ENCODE measurements at regions not wholly inside any gene's neighbourhood (a gene's known extent, or its start where the extent isn't known, plus 50 kb on each side); places are given as distances from the start of the nearest gene placed in this dataset.

GRCh38 chr16:64629622-64630021, 492.2 kb downstream of the CDH11 start:
- intact Hi-C loops (cut with micrococcal nuclease) = no loop called here
- H3K27me3 Mint-ChIP-seq = no peaks in the 10 kb centered on the region
- no peak overlapping the region for H3K4me3 Mint-ChIP-seq
- no peaks in the 10 kb centered on the region for H3K4me1 Mint-ChIP-seq (ENCODE audit: low read depth)
- no peaks in the 10 kb centered on the region for H3K36me3 Mint-ChIP-seq (ENCODE audit: low read depth)
- no peaks in the 10 kb centered on the region for H3K9me3 Mint-ChIP-seq
- H3K27ac Mint-ChIP-seq = no peak overlapping the region

GRCh38 chr16:64627781-64628180, 494.1 kb downstream of the CDH11 start:
- H3K36me3 Mint-ChIP-seq (ENCODE audit: low read depth) = no peaks in the 10 kb centered on the region
- H3K27ac Mint-ChIP-seq = no peak overlapping the region
- intact Hi-C loops (cut with micrococcal nuclease) = no loop called here
- no peaks in the 10 kb centered on the region for H3K9me3 Mint-ChIP-seq
- H3K4me3 Mint-ChIP-seq = no peak overlapping the region
- H3K4me1 Mint-ChIP-seq (ENCODE audit: low read depth) = no peaks in the 10 kb centered on the region
- H3K27me3 Mint-ChIP-seq = no peaks in the 10 kb centered on the region

- Mint-ChIP-seq H3K9me3 (peaks cover 5% of the 10 kb centered on the region), H3K4me1 (ENCODE audit: low read depth) (no peaks in the 10 kb centered on the region), H3K4me3 (no peak overlapping the region), H3K27ac (no peak overlapping the region), H3K36me3 (ENCODE audit: low read depth) (no peaks in the 10 kb centered on the region), H3K27me3 (no peaks in the 10 kb centered on the region)
- intact Hi-C loops (cut with micrococcal nuclease) = no loop called here
Observed at GRCh38 chr16:64627288-64627687, 494.6 kb downstream of the CDH11 start.

- H3K27me3 Mint-ChIP-seq = no peaks in the 10 kb centered on the region
- no peak overlapping the region for H3K4me3 Mint-ChIP-seq
- H3K36me3 Mint-ChIP-seq (ENCODE audit: low read depth) = no peaks in the 10 kb centered on the region
- H3K27ac Mint-ChIP-seq = no peak overlapping the region
- no peaks in the 10 kb centered on the region for H3K4me1 Mint-ChIP-seq (ENCODE audit: low read depth)
- intact Hi-C loops (cut with micrococcal nuclease) = no loop called here
- peaks cover 9% of the 10 kb centered on the region for H3K9me3 Mint-ChIP-seq
Observed at GRCh38 chr16:64626776-64627175, 495.1 kb downstream of the CDH11 start.

- peaks cover 15% of the 10 kb centered on the region for H3K9me3 Mint-ChIP-seq
- H3K36me3 Mint-ChIP-seq (ENCODE audit: low read depth) = no peaks in the 10 kb centered on the region
- no peaks in the 10 kb centered on the region for H3K27me3 Mint-ChIP-seq
- H3K27ac Mint-ChIP-seq = no peak overlapping the region
- H3K4me3 Mint-ChIP-seq = no peak overlapping the region
- H3K4me1 Mint-ChIP-seq (ENCODE audit: low read depth) = no peaks in the 10 kb centered on the region
- intact Hi-C loops (cut with micrococcal nuclease) = no loop called here
Observed at GRCh38 chr16:64621616-64622015, 500.2 kb downstream of the CDH11 start.

- Mint-ChIP-seq H3K27me3 (no peaks in the 10 kb centered on the region), H3K4me3 (no peak overlapping the region), H3K36me3 (ENCODE audit: low read depth) (no peaks in the 10 kb centered on the region), H3K4me1 (ENCODE audit: low read depth) (no peaks in the 10 kb centered on the region), H3K27ac (no peak overlapping the region), H3K9me3 (peaks cover 42% of the 10 kb centered on the region)
- intact Hi-C loops (cut with micrococcal nuclease) = no loop called here
Observed at GRCh38 chr16:64617836-64618476, 503.9 kb downstream of the CDH11 start.

- Mint-ChIP-seq H3K27ac (no peak overlapping the region), H3K4me3 (no peak overlapping the region), H3K36me3 (ENCODE audit: low read depth) (no peaks in the 10 kb centered on the region), H3K27me3 (no peaks in the 10 kb centered on the region), H3K4me1 (ENCODE audit: low read depth) (no peaks in the 10 kb centered on the region), H3K9me3 (peaks cover 39% of the 10 kb centered on the region)
- intact Hi-C loops (cut with micrococcal nuclease) = no loop called here
Observed at GRCh38 chr16:64615630-64616280, 506.1 kb downstream of the CDH11 start.

- no peak overlapping the region for H3K27ac Mint-ChIP-seq
- no peak overlapping the region for H3K4me3 Mint-ChIP-seq
- no peaks in the 10 kb centered on the region for H3K4me1 Mint-ChIP-seq (ENCODE audit: low read depth)
- no peaks in the 10 kb centered on the region for H3K9me3 Mint-ChIP-seq
- no peaks in the 10 kb centered on the region for H3K36me3 Mint-ChIP-seq (ENCODE audit: low read depth)
- intact Hi-C loops (cut with micrococcal nuclease) = no loop called here
- H3K27me3 Mint-ChIP-seq = no peaks in the 10 kb centered on the region
Observed at GRCh38 chr16:64596196-64596595, 525.7 kb downstream of the CDH11 start.

- no peaks in the 10 kb centered on the region for H3K27me3 Mint-ChIP-seq
- H3K36me3 Mint-ChIP-seq (ENCODE audit: low read depth) = no peaks in the 10 kb centered on the region
- H3K4me3 Mint-ChIP-seq = no peak overlapping the region
- no peaks in the 10 kb centered on the region for H3K9me3 Mint-ChIP-seq
- intact Hi-C loops (cut with micrococcal nuclease) = no loop called here
- H3K4me1 Mint-ChIP-seq (ENCODE audit: low read depth) = no peaks in the 10 kb centered on the region
- H3K27ac Mint-ChIP-seq = no peak overlapping the region
Observed at GRCh38 chr16:64590513-64590912, 531.4 kb downstream of the CDH11 start.

GRCh38 chr16:64589836-64590235, 532.0 kb downstream of the CDH11 start:
- Mint-ChIP-seq H3K4me3 (no peak overlapping the region), H3K27ac (no peak overlapping the region), H3K36me3 (ENCODE audit: low read depth) (no peaks in the 10 kb centered on the region), H3K9me3 (no peaks in the 10 kb centered on the region), H3K27me3 (no peaks in the 10 kb centered on the region), H3K4me1 (ENCODE audit: low read depth) (no peaks in the 10 kb centered on the region)
- intact Hi-C loops (cut with micrococcal nuclease) = no loop called here

- intact Hi-C loops (cut with micrococcal nuclease) = no loop called here
- no peak overlapping the region for H3K4me3 Mint-ChIP-seq
- H3K9me3 Mint-ChIP-seq = no peaks in the 10 kb centered on the region
- H3K27me3 Mint-ChIP-seq = no peaks in the 10 kb centered on the region
- no peaks in the 10 kb centered on the region for H3K36me3 Mint-ChIP-seq (ENCODE audit: low read depth)
- H3K27ac Mint-ChIP-seq = no peak overlapping the region
- no peaks in the 10 kb centered on the region for H3K4me1 Mint-ChIP-seq (ENCODE audit: low read depth)
Observed at GRCh38 chr16:64586781-64587180, 535.1 kb downstream of the CDH11 start.

- H3K9me3 Mint-ChIP-seq = no peaks in the 10 kb centered on the region
- H3K4me3 Mint-ChIP-seq = no peak overlapping the region
- intact Hi-C loops (cut with micrococcal nuclease) = no loop called here
Observed at GRCh38 chr16:64585367-64585766, 536.5 kb downstream of the CDH11 start.

GRCh38 chr16:64580558-64580957, 541.3 kb downstream of the CDH11 start:
- H3K4me1 Mint-ChIP-seq (ENCODE audit: low read depth) = no peaks in the 10 kb centered on the region
- H3K4me3 Mint-ChIP-seq = no peak overlapping the region
- no peak overlapping the region for H3K27ac Mint-ChIP-seq
- no peaks in the 10 kb centered on the region for H3K27me3 Mint-ChIP-seq
- no peaks in the 10 kb centered on the region for H3K36me3 Mint-ChIP-seq (ENCODE audit: low read depth)
- intact Hi-C loops (cut with micrococcal nuclease) = no loop called here
- no peaks in the 10 kb centered on the region for H3K9me3 Mint-ChIP-seq

More at GRCh38 chr16:64585367-64585766, 536.5 kb downstream of the CDH11 start:
- Mint-ChIP-seq H3K4me1 (ENCODE audit: low read depth) (no peaks in the 10 kb centered on the region), H3K36me3 (ENCODE audit: low read depth) (no peaks in the 10 kb centered on the region), H3K27me3 (no peaks in the 10 kb centered on the region), H3K27ac (no peak overlapping the region)

- Mint-ChIP-seq H3K27me3 (no peaks in the 10 kb centered on the region), H3K4me1 (ENCODE audit: low read depth) (no peaks in the 10 kb centered on the region), H3K27ac (no peak overlapping the region), H3K4me3 (no peak overlapping the region), H3K36me3 (ENCODE audit: low read depth) (no peaks in the 10 kb centered on the region), H3K9me3 (no peaks in the 10 kb centered on the region)
- intact Hi-C loops (cut with micrococcal nuclease) = no loop called here
Observed at GRCh38 chr16:64579712-64580111, 542.2 kb downstream of the CDH11 start.

- H3K27me3 Mint-ChIP-seq = no peaks in the 10 kb centered on the region
- H3K9me3 Mint-ChIP-seq = peaks cover 10% of the 10 kb centered on the region
- H3K27ac Mint-ChIP-seq = no peak overlapping the region
- intact Hi-C loops (cut with micrococcal nuclease) = no loop called here
- no peak overlapping the region for H3K4me3 Mint-ChIP-seq
- no peaks in the 10 kb centered on the region for H3K4me1 Mint-ChIP-seq (ENCODE audit: low read depth)
- no peaks in the 10 kb centered on the region for H3K36me3 Mint-ChIP-seq (ENCODE audit: low read depth)
Observed at GRCh38 chr16:64545768-64546167, 576.1 kb downstream of the CDH11 start.
